DMS 273 (cell line): ENCODE measurements at regions not wholly inside any gene's neighbourhood (a gene's known extent, or its start where the extent isn't known, plus 50 kb on each side); places are given as distances from the start of the nearest gene placed in this dataset.

ENCODE experiments used
- DNase-seq: peaks from one replicate; lab custom pipeline; 2025; ENCODE audit not compliant: unreplicated experiment; lab: John Stamatoyannopoulos, UW

DNA sequence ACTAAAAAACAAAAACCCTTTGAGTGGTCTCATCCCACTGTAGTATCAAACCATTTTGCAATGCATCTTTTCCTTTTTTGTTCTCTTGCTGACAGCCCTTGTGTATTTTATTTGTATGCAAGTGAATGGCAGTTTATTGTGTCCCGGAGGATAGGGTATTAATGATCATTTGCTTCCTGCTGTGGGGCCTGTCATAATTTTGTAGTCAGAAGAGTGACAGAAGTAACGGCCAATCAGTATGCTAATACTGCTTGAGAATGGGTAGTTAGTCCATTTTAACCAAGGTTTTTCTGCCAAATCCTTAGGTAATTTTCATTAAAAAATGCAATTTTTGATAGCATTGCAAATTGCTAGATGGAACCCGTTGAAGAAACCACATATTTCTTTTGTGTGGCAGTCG, 75.5 kb upstream of the PLSCR5 start:
- no peak for DNase-seq

DNA sequence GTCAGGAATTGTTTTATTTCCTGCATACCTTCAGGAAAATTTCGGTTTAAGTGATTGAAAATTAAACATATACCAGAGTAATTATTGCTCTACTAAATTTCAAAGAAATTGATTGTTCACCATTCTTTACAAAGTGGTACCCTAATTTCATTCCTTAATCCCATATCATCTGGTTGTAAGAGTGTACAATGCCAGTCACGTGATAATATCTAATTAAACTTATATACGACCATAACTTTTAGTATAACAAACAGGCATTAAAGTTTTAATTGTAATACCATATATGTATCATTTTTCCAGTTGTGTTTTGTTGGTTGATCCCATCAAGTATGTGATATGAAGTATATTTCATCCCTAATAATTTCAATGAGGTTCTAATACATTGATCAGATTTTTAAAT, 74.8 kb upstream of the PLSCR5 start:
- DNase-seq = no peak

DNA sequence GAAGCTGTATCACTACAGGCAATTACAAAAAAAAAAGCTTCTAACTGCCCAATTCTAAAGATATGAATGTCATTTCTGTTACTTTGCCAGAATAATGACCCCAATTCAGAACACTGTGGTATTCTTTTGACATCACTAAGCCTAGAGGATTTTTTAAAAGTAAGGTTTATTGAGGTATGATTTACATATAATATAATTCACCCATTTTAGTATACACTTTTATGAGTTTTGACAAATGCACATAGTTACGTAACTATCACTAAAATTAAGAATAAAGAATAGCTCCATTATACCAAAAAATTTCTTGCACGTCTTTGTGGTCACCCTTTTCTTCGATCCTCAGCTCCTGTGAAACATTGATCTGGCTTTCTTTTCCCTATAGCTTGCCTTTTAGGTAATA, 74.0 kb upstream of the PLSCR5 start:
- no peak for DNase-seq

DNA sequence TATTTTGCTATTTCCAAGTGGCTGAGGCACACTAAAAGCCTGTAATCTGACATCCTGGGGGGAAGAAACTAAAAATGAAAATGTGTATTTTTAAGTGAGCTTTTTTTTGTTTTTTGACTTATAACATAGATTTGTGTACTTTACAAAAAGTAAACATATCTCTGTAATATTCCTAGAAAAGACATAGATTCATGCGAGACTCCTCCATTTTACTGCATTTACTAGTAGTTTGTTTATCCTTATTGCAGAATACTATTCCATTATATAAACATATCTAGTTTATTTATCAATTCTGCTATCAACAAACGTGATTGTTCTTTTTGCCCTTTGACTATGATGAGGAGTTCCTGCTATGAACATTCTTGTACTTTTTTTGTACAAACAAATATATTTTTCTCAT, 67.8 kb upstream of the PLSCR5 start:
- DNase-seq = no peak

DNA sequence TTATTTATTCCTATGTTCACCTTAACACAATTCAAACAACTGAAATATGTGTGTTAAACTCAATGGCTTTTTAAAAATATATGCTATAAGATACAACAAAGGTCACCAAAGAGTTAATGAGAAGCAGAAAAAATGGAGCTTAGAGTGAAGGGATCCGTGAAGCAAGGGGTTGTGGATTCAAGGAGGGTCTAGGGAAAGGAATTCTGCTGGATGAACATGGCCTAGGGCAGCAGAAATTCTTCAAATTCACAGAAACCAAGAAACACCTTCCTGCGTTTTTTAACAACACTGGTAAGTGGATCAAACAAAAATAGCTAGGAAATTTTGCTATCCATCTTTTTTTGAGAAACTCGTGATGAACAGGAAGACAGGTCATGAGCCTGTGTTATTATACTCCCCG, 59.3 kb upstream of the PLSCR5 start:
- DNase-seq = no peak

DNA sequence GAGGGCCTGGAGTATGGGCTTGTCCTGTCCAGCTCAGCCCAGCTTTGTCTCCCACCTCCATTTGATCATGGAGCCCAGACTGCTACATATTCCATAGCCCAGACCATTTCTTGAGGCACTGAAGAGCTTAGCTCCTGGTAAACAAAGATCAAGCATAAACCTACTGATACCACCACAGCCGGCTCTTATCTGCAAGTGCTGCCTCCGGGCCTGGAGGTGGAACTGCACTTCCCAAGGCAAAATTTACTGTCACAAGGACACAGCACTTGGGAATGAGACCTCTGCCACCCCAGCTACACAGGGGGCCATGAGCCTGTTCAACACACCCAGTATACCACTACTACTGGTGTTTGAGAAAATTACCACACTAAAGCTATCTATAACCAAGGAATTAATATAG, 53.7 kb upstream of the PLSCR5 start:
- no peak for DNase-seq

DNA sequence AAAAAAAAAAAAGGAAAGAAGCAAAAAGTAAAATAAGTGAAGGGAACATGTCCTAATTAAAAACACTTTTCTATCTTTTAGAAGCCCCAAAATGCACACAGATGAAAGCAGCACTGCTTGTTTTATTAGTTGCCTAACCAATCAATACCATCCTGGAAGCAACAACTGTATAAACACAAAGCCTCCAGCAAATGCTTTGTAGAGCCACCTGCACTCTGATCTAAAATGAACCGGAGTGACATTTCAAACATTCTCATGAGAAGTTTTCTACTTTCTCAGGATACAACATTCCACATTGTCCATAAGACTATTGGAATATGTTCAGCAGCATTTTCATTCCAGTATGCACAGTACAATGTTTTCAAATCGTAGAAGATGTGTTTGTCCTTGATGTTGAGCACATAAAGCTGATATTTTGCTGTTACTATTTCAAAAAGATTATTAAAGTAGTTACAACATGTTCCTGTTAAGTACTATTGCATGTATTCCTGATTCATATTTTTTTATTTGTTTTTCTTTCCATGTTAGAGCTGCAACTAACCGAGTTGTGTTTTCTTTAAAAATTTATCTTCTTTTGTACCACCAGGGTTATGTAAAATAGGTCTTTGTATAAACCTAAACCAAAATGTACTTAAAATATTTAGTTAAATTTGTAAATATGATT, 50.3 kb upstream of the PLSCR5 start:
- no peak for DNase-seq
